ENCODE measurements at regions not wholly inside any gene's neighbourhood (a gene's known extent, or its start where the extent isn't known, plus 50 kb on each side); places are given as distances from the start of the nearest gene placed in this dataset.

GRCh38 chr16:85989863-85990643 is 91.1 kb downstream of the IRF8 start:
- H3K4me3 ChIP-seq (ENCODE audit: low read depth, low read length): no peak overlapping the region
- DNase-seq (ENCODE audit: low read depth): no peak
- TF ChIP-seq, protein P1, sequence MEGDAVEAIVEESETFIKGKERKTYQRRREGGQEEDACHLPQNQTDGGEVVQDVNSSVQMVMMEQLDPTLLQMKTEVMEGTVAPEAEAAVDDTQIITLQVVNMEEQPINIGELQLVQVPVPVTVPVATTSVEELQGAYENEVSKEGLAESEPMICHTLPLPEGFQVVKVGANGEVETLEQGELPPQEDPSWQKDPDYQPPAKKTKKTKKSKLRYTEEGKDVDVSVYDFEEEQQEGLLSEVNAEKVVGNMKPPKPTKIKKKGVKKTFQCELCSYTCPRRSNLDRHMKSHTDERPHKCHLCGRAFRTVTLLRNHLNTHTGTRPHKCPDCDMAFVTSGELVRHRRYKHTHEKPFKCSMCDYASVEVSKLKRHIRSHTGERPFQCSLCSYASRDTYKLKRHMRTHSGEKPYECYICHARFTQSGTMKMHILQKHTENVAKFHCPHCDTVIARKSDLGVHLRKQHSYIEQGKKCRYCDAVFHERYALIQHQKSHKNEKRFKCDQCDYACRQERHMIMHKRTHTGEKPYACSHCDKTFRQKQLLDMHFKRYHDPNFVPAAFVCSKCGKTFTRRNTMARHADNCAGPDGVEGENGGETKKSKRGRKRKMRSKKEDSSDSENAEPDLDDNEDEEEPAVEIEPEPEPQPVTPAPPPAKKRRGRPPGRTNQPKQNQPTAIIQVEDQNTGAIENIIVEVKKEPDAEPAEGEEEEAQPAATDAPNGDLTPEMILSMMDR (IDR thresholded peaks at IDR 0.05; ENCODE audit: low read depth, low read length, missing control alignments): no peak

DNA sequence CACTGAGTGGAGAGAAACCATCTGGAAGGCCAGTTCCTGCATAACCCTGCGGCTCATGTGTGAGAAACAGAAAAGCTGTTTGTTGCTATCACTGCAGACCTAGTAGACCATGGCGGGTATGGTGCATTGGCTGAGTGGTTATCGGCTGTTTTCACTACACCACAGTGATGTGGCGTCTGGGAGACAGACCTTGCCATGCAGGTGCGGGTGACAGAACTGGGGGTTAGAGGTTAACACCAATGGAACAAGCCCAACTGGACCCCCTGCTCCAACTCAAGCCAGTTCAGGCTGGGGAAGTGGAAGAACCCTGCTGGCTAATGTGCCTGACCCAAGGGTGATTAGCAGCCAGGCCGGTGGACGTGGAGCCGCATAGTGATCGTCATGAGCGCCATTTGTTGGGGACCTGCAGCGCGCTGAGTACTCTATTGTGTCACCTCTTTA is 91.9 kb downstream of the IRF8 start:
- DNase-seq (ENCODE audit: low read depth): no peak
- no peak overlapping the region for H3K4me3 ChIP-seq (ENCODE audit: low read depth, low read length)
- TF ChIP-seq, protein P1 (IDR thresholded peaks at IDR 0.05; ENCODE audit: low read depth, low read length, missing control alignments): no peak

- DNase-seq (ENCODE audit: low read depth): no peak
- no peak overlapping the region for H3K4me3 ChIP-seq (ENCODE audit: low read depth, low read length)
- TF ChIP-seq, protein P1 (IDR thresholded peaks at IDR 0.05; ENCODE audit: low read depth, low read length, missing control alignments): no peak
Measured at GRCh38 chr16:85991425-85991824, 92.5 kb downstream of the IRF8 start.

DNA sequence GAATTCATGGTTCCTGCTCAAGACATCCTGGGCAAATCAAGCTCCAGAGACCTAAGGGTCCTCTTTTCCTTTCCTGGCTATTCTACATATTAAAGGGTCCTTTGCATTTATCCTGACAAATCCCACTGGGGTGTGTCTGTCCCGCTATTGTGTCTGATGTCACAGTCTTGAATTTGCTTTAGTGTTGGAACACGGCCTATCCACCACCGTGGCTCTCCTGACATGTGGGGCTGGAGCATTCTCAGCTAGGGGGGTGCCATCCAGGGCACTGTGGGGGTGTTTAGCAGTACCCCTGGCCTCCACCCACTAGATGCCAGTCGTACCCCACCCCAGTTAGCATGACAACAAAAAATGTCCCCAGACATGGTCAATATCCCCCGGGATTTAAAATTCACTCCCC is 92.9 kb downstream of the IRF8 start:
- DNase-seq (ENCODE audit: low read depth): no peak
- TF ChIP-seq, protein P1 (IDR thresholded peaks at IDR 0.05; ENCODE audit: low read depth, low read length, missing control alignments): no peak
- H3K4me3 ChIP-seq (ENCODE audit: low read depth, low read length): no peak overlapping the region

GRCh38 chr16:85992359-85992758 is 93.4 kb downstream of the IRF8 start:
- H3K4me3 ChIP-seq (ENCODE audit: low read depth, low read length): no peak overlapping the region
- DNase-seq (ENCODE audit: low read depth): no peak

GRCh38 chr16:85992779-85993178 is 93.8 kb downstream of the IRF8 start:
- DNase-seq (ENCODE audit: low read depth): no peak
- no peak overlapping the region for H3K4me3 ChIP-seq (ENCODE audit: low read depth, low read length)
- TF ChIP-seq, protein P1 (IDR thresholded peaks at IDR 0.05; ENCODE audit: low read depth, low read length, missing control alignments): no peak

More at GRCh38 chr16:85992359-85992758, 93.4 kb downstream of the IRF8 start:
- TF ChIP-seq, protein P1 (IDR thresholded peaks at IDR 0.05; ENCODE audit: low read depth, low read length, missing control alignments): no peak

All from GM12864 (cell line).